PFSK-1 (cell line): ENCODE measurements at regions not wholly inside any gene's neighbourhood (a gene's known extent, or its start where the extent isn't known, plus 50 kb on each side); places are given as distances from the start of the nearest gene placed in this dataset.

Source experiments
- POLR2AphosphoS5 ChIP-seq: IDR thresholded peaks from 2 replicates; pipeline ENCODE4 v1.6.1; 2012; ENCODE audit warnings: low read depth, mild to moderate bottlenecking, control low read depth, low read length, moderate library complexity
- SIN3A ChIP-seq: IDR thresholded peaks from 2 replicates; pipeline ENCODE4 v1.6.1; 2012; ENCODE audit warnings: mild to moderate bottlenecking, low read length, moderate library complexity, borderline replicate concordance; ENCODE audit not compliant: insufficient read depth
- TAF1 ChIP-seq: IDR thresholded peaks from 2 replicates; pipeline ENCODE4 v1.6.1; 2012; ENCODE audit warnings: low read length, control low read depth, borderline replicate concordance; ENCODE audit not compliant: insufficient read depth
- TF ChIP-seq, protein P1 (sequence below), 2 experiments: IDR thresholded peaks; 2 replicates each; pipeline versions ENCODE4 v1.6.1 to v1.8.0; 2011 to 2012; ENCODE audit warnings: low read depth in 2 of 2, low read length in 2 of 2, control low read depth in 1 of 2, inconsistent platforms in 1 of 2, mild to moderate bottlenecking in 1 of 2, moderate library complexity in 1 of 2; ENCODE audit not compliant: insufficient read depth in 1 of 2

DNA sequence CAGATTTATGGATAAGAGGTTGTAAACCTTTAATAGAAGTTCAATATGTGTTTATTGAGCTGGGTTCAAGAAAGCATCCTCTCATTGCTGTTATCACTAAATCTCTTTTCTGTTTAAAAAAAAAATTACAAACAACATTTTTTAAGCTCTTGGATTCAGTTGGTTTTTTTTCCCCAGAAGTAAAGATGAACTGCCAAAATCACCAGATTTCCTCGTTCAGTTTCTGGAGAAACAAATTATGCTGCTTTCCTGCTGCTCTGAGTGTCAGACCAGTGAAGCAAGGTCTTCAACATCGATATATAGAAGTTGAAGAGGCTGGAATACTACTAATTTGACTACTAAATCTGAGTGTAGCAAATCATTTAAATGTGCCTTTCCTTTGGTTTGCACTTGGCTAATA, 352.1 kb upstream of the IRAK1BP1 start:
- no peak for TF ChIP-seq POLR2AphosphoS5
- TF ChIP-seq, protein P1, sequence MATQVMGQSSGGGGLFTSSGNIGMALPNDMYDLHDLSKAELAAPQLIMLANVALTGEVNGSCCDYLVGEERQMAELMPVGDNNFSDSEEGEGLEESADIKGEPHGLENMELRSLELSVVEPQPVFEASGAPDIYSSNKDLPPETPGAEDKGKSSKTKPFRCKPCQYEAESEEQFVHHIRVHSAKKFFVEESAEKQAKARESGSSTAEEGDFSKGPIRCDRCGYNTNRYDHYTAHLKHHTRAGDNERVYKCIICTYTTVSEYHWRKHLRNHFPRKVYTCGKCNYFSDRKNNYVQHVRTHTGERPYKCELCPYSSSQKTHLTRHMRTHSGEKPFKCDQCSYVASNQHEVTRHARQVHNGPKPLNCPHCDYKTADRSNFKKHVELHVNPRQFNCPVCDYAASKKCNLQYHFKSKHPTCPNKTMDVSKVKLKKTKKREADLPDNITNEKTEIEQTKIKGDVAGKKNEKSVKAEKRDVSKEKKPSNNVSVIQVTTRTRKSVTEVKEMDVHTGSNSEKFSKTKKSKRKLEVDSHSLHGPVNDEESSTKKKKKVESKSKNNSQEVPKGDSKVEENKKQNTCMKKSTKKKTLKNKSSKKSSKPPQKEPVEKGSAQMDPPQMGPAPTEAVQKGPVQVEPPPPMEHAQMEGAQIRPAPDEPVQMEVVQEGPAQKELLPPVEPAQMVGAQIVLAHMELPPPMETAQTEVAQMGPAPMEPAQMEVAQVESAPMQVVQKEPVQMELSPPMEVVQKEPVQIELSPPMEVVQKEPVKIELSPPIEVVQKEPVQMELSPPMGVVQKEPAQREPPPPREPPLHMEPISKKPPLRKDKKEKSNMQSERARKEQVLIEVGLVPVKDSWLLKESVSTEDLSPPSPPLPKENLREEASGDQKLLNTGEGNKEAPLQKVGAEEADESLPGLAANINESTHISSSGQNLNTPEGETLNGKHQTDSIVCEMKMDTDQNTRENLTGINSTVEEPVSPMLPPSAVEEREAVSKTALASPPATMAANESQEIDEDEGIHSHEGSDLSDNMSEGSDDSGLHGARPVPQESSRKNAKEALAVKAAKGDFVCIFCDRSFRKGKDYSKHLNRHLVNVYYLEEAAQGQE (IDR thresholded peaks at IDR 0.05; ENCODE audit: insufficient read depth in 1 of 2, low read depth in 2 of 2, low read length in 2 of 2): no peak
- TF ChIP-seq TAF1: no peak
- no peak for TF ChIP-seq SIN3A
